ENCODE measurements at regions not wholly inside any gene's neighbourhood (a gene's known extent, or its start where the extent isn't known, plus 50 kb on each side); places are given as distances from the start of the nearest gene placed in this dataset.

GRCh38 chr4:89173336-89174090 is 62.2 kb downstream of the TIGD2 start:
- TF ChIP-seq, protein P1, sequence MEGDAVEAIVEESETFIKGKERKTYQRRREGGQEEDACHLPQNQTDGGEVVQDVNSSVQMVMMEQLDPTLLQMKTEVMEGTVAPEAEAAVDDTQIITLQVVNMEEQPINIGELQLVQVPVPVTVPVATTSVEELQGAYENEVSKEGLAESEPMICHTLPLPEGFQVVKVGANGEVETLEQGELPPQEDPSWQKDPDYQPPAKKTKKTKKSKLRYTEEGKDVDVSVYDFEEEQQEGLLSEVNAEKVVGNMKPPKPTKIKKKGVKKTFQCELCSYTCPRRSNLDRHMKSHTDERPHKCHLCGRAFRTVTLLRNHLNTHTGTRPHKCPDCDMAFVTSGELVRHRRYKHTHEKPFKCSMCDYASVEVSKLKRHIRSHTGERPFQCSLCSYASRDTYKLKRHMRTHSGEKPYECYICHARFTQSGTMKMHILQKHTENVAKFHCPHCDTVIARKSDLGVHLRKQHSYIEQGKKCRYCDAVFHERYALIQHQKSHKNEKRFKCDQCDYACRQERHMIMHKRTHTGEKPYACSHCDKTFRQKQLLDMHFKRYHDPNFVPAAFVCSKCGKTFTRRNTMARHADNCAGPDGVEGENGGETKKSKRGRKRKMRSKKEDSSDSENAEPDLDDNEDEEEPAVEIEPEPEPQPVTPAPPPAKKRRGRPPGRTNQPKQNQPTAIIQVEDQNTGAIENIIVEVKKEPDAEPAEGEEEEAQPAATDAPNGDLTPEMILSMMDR (IDR thresholded peaks at IDR 0.05; ENCODE audit: insufficient read depth, low read depth, low read length) = no peak
- no peak for TF ChIP-seq EZH2 (IDR thresholded peaks at IDR 0.05; ENCODE audit: insufficient read depth, low read length)
